ENCODE measurements at regions not wholly inside any gene's neighbourhood (a gene's known extent, or its start where the extent isn't known, plus 50 kb on each side); places are given as distances from the start of the nearest gene placed in this dataset.
"Not testable (repeated sequence)": the region's sequence is repeated elsewhere in the genome, so short reads cannot be mapped to it uniquely, and the experiment has no call there.

DNA sequence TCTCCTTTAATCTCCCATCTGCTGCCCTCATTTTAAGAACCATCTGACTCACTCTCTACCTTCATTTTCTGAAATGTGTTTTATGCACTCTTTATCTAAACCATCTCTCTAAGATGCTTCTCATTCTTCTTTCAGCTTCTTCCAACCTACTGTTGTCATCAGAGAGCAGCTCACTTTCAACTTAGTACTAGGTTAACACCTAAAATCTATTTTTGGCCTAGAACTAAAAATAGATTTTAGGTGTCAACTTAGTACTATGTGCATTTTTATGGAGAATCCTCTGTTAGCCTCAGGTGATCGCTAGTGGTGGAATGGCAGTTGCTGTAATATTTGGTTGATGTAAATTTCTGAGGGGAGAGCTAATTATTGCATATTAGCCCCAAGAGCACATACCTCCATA lies 277.1 kb downstream of the KCNJ2 start:
- no peak for DNase-seq (ENCODE audit: low spot score)
- Histone ChIP-seq H3K4me3 (no peak overlapping the region), H3K27me3 (replicated peaks; ENCODE audit: insufficient read depth) (no peaks in the 10 kb centered on the region), H3K4me1 (replicated peaks) (no peaks in the 10 kb centered on the region), H3K9me3 (no peaks in the 10 kb centered on the region), H3K27ac (no peak overlapping the region), H3K36me3 (no peaks in the 10 kb centered on the region)
- WGBS = 100% methylated on average over 1 of the region's 1 CpG
- intact Hi-C loops (cut with DNase I) = no loop called here
- TF ChIP-seq POLR2AphosphoS5 (IDR thresholded peaks at IDR 0.05) (no peak), POLR2A (IDR thresholded peaks at IDR 0.05) (no peak)
- TF ChIP-seq, protein P1, sequence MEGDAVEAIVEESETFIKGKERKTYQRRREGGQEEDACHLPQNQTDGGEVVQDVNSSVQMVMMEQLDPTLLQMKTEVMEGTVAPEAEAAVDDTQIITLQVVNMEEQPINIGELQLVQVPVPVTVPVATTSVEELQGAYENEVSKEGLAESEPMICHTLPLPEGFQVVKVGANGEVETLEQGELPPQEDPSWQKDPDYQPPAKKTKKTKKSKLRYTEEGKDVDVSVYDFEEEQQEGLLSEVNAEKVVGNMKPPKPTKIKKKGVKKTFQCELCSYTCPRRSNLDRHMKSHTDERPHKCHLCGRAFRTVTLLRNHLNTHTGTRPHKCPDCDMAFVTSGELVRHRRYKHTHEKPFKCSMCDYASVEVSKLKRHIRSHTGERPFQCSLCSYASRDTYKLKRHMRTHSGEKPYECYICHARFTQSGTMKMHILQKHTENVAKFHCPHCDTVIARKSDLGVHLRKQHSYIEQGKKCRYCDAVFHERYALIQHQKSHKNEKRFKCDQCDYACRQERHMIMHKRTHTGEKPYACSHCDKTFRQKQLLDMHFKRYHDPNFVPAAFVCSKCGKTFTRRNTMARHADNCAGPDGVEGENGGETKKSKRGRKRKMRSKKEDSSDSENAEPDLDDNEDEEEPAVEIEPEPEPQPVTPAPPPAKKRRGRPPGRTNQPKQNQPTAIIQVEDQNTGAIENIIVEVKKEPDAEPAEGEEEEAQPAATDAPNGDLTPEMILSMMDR (IDR thresholded peaks at IDR 0.05) = no peak

DNA sequence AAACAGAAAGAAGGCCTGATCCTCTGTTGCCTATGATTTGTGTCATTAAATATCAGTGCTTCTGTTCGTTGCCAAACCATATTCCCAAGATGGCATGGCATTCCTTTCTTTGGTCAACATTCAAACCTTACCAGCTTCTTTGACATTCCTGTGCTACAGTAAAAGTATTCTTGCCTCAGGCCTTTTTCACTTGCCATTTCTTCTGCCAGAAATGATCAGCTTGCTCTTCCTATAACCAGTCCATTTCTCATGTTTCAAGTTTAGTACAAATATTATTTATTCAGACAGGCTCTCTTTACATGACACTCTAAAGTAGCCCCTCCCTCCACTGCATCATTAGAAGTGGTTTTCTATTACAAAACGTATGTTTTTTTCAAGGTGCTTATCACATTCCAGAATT lies 278.3 kb downstream of the KCNJ2 start:
- intact Hi-C loops (cut with DNase I) = no loop called here
- 38% methylated on average over 2 of the region's 2 CpGs for WGBS
- TF ChIP-seq POLR2A (IDR thresholded peaks at IDR 0.05) = no peak
- TF ChIP-seq, protein P1 (IDR thresholded peaks at IDR 0.05) = no peak
- no peak for TF ChIP-seq POLR2AphosphoS5 (IDR thresholded peaks at IDR 0.05)

DNA sequence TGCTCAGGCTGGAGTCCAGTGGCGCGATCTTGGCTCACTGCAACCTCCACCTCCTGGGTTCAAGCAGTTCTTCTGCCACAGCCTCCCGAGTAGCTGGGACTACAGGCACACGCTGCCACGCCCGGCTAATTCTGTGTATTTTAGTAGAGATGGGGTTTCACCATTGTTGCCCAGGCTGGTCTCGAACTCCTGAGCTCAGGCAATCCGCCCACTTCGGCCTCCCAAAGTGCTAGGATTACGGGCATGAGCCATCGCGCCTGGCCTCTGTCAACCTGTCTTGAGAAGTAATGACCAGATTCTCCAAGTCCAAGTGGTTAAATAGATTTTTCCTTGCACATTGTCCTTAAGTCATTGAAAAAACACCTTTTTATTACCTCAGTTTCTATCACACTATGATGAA lies 283.7 kb downstream of the KCNJ2 start:
- intact Hi-C loops (cut with DNase I); DNase-seq (ENCODE audit: low spot score): not testable (repeated sequence)

More for the DNA sequence above, 278.3 kb downstream of the KCNJ2 start:
- no peaks in the 10 kb centered on the region for H3K9me3 ChIP-seq
- DNase-seq (ENCODE audit: low spot score) = no peak
- no peaks in the 10 kb centered on the region for H3K4me1 ChIP-seq (replicated peaks)
- H3K36me3 ChIP-seq = no peaks in the 10 kb centered on the region
- H3K27me3 ChIP-seq (replicated peaks; ENCODE audit: insufficient read depth) = no peaks in the 10 kb centered on the region
- H3K4me3 ChIP-seq = no peak overlapping the region
- H3K27ac ChIP-seq = no peak overlapping the region

DNA sequence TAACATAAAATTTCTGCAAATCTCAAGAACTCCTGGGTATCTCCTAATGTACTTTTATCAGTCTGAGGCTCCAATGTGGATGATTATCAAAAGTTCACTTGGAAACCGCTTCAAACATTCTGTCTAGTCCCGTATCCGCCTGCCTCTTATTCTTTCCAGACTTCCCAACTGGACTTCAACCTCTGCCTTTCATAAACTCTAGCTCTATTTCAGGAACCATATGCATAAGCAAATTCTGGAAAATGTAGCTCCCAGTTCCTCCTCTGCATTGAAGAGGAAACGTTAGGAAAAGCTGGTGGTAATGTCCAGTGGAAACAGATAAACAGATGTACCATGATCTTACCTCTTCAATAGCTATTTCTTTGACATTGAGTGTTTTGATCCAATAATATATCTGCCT lies 285.0 kb downstream of the KCNJ2 start:
- intact Hi-C loops (cut with DNase I) = no loop called here
- Histone ChIP-seq H3K36me3 (no peaks in the 10 kb centered on the region), H3K9me3 (no peaks in the 10 kb centered on the region), H3K27ac (no peak overlapping the region), H3K27me3 (replicated peaks; ENCODE audit: insufficient read depth) (no peaks in the 10 kb centered on the region), H3K4me3 (no peak overlapping the region), H3K4me1 (replicated peaks) (no peaks in the 10 kb centered on the region)
- TF ChIP-seq POLR2A (IDR thresholded peaks at IDR 0.05) (no peak), POLR2AphosphoS5 (IDR thresholded peaks at IDR 0.05) (no peak)
- TF ChIP-seq, protein P1 (IDR thresholded peaks at IDR 0.05) = no peak
- no peak for DNase-seq (ENCODE audit: low spot score)
- WGBS = 82% methylated on average over 4 of the region's 4 CpGs

More for the DNA sequence above, 283.7 kb downstream of the KCNJ2 start:
- not testable (repeated sequence) for H3K9me3 ChIP-seq; H3K36me3 ChIP-seq; H3K27me3 ChIP-seq (replicated peaks; ENCODE audit: insufficient read depth); H3K4me3 ChIP-seq; H3K4me1 ChIP-seq (replicated peaks); H3K27ac ChIP-seq
- WGBS = 94% methylated on average over 12 of the region's 12 CpGs

DNA sequence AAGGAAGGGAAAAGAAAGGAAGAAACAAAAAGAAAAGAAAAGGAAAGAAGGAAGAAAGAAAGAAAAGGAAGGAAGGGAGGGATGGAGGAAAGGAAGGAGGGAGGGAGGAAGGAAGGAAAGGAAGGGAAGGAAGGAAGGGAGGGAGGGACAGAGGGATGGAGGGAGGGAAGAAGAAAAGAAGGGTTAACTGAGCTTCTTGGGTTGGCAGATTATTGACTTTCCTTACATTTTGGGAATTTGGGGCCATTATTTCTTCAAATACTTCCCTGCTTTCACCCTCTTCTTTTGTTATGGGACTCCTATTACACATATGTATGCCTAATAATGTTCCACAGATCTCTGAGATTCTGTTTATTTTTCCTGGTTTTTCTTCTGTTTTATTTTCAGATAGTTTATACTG lies 285.6 kb downstream of the KCNJ2 start:
- TF ChIP-seq, protein P1 (IDR thresholded peaks at IDR 0.05) = no peak
- no peak for TF ChIP-seq POLR2A (IDR thresholded peaks at IDR 0.05)
- no peak for TF ChIP-seq POLR2AphosphoS5 (IDR thresholded peaks at IDR 0.05)
- Histone ChIP-seq H3K4me3 (no peak overlapping the region), H3K27ac (no peak overlapping the region), H3K4me1 (replicated peaks) (no peaks in the 10 kb centered on the region), H3K27me3 (replicated peaks; ENCODE audit: insufficient read depth) (no peaks in the 10 kb centered on the region), H3K9me3 (no peaks in the 10 kb centered on the region), H3K36me3 (no peaks in the 10 kb centered on the region)
- no peak for DNase-seq (ENCODE audit: low spot score)
- intact Hi-C loops (cut with DNase I) = no loop called here
